GM12892 (cell line): ENCODE measurements at regions not wholly inside any gene's neighbourhood (a gene's known extent, or its start where the extent isn't known, plus 50 kb on each side); places are given as distances from the start of the nearest gene placed in this dataset.
"Not testable (repeated sequence)": the region's sequence is repeated elsewhere in the genome, so short reads cannot be mapped to it uniquely, and the experiment has no call there.

Experiments
- POLR2A ChIP-seq: IDR thresholded peaks from 2 replicates; pipeline ENCODE4 v1.6.1; 2011; ENCODE audit warnings: low read depth, low read length, control low read depth
- POLR2AphosphoS5 ChIP-seq: IDR thresholded peaks from 2 replicates; pipeline ENCODE4 v1.6.1; 2011; ENCODE audit warnings: low read depth, low read length, control low read depth

DNA sequence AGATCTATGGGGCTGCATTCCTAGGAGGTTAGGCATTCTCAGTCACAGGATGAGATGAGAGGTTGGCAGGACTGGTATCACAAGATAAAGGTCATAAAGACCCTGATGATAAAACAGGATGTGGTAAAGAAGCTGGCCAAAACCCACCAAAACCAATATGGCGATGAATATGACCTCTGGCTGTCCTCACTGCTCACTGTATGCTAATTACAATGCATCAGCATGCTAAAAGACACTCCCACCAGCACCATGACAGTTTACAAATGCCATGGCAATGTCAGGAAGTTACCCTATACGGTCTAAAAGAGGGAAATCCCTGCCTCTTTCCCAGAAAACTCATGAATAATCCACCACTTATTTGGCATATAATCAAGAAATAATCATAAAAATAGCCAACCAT, 138.8 kb upstream of the NBPF19 start:
- not testable (repeated sequence) for TF ChIP-seq POLR2A, POLR2AphosphoS5
